ENCODE measurements at regions not wholly inside any gene's neighbourhood (a gene's known extent, or its start where the extent isn't known, plus 50 kb on each side); places are given as distances from the start of the nearest gene placed in this dataset.

GRCh38 chr18:30066288-30066687 is 976.3 kb downstream of the DSC3 start:
- TF ChIP-seq POLR2A (IDR thresholded peaks at IDR 0.05) = no peak
- no peak for TF ChIP-seq CTCF (IDR thresholded peaks at IDR 0.05)
